Caco-2 (cell line): ENCODE measurements at regions not wholly inside any gene's neighbourhood (a gene's known extent, or its start where the extent isn't known, plus 50 kb on each side); places are given as distances from the start of the nearest gene placed in this dataset.

ENCODE experiments used
- BruUV-seq: library from RNA; stranded (reverse); fragments of 400-500 nt; replicated peaks from 2 replicates; lab custom pipeline; 2021; lab: Mats Ljungman, UMichigan
- CTCF ChIA-PET: fragments of 300-600 bp; sonication (Branson Sonifier 250); formaldehyde crosslinking; loops from one replicate; lab custom pipeline; 2022; ENCODE audit warnings: antibody characterized with exemption; lab: Charles Lee
- POLR2A ChIA-PET: fragments of 300-600 bp; sonication (Branson Sonifier 250); formaldehyde crosslinking; loops from one replicate; lab custom pipeline; 2022; ENCODE audit warnings: antibody characterized with exemption; lab: Charles Lee
- DNase-seq, 2 experiments: peaks; one replicate each; pipeline versions ENCODE4 v3.0.0 to v3.0.0-alpha.2; 2020 to 2022
- H3K27me3 ChIP-seq: replicated peaks from 2 replicates; pipeline ENCODE4 v1.6.0; 2011; ENCODE audit warnings: low read length; ENCODE audit not compliant: control insufficient read depth, insufficient read depth
- H3K36me3 ChIP-seq: 2 replicates; pipeline ENCODE4 v1.5.1; 2011; ENCODE audit warnings: low read length; ENCODE audit not compliant: control insufficient read depth, insufficient read depth
- H3K4me1 ChIP-seq: fragments of 250-450 bp; sonication (Bioruptor Pico); 2 replicates; pipeline ENCODE4 v1.5.1; 2020; ENCODE audit warnings: mild to moderate bottlenecking
- H3K4me3 ChIP-seq: 2 replicates; pipeline ENCODE4 v1.5.1; 2011; ENCODE audit warnings: low read depth, mild to moderate bottlenecking, control low read depth, low read length
- H3K9me3 ChIP-seq: fragments of 250-450 bp; sonication (Bioruptor Pico); 2 replicates; pipeline ENCODE4 v1.5.1; 2020; ENCODE audit warnings: mild to moderate bottlenecking, moderate library complexity
- H3K27ac Mint-ChIP-seq: one replicate; pipeline ENCODE4 v1.8.0; 2022; ENCODE audit warnings: mixed read lengths; ENCODE audit not compliant: unreplicated experiment
- H3K27me3 Mint-ChIP-seq: one replicate; pipeline ENCODE4 v1.8.0; 2022; ENCODE audit warnings: mixed read lengths; ENCODE audit not compliant: insufficient read depth, unreplicated experiment
- H3K36me3 Mint-ChIP-seq: one replicate; pipeline ENCODE4 v1.8.0; 2022; ENCODE audit warnings: mild to moderate bottlenecking, mixed read lengths; ENCODE audit not compliant: insufficient read depth, unreplicated experiment
- H3K4me1 Mint-ChIP-seq: one replicate; pipeline ENCODE4 v1.8.0; 2022; ENCODE audit warnings: low read depth, mixed read lengths; ENCODE audit not compliant: unreplicated experiment
- H3K4me3 Mint-ChIP-seq: one replicate; pipeline ENCODE4 v1.8.0; 2022; ENCODE audit warnings: mild to moderate bottlenecking, moderate library complexity, mixed read lengths; ENCODE audit not compliant: unreplicated experiment
- H3K9me3 Mint-ChIP-seq: one replicate; pipeline ENCODE4 v1.8.0; 2022; ENCODE audit warnings: mixed read lengths; ENCODE audit not compliant: unreplicated experiment
- CTCF ChIP-seq, 2 experiments: fragments of 200-600 bp in 1 of 2; IDR thresholded peaks; 1 replicate in 1 of 2; 2 replicates in 1 of 2; pipeline versions ENCODE4 v1.5.1 to v1.8.0; 2011 to 2022; ENCODE audit warnings: antibody characterized with exemption in 1 of 2, control low read depth in 1 of 2, inconsistent platforms in 1 of 2, low read depth in 1 of 2, low read length in 1 of 2, mild to moderate bottlenecking in 1 of 2, moderate library complexity in 1 of 2; ENCODE audit not compliant: insufficient read depth in 1 of 2, severe bottlenecking in 1 of 2, unreplicated experiment in 1 of 2
- intact Hi-C: fragments of 100-400 bp; cut with micrococcal nuclease; formaldehyde crosslinking; loops from one replicate; pipeline ENCODE4 v1.10.0; 2022; ENCODE audit not compliant: unreplicated experiment

GRCh38 chr15:67969892-67970291 is 84.2 kb upstream of the PIAS1 start:
- TF ChIP-seq CTCF (IDR thresholded peaks at IDR 0.05; ENCODE audit: insufficient read depth in 1 of 2, low read depth in 1 of 2, low read length in 1 of 2, severe bottlenecking in 1 of 2, unreplicated experiment in 1 of 2) = no peak
- peaks cover 14% of the 10 kb centered on the region for H3K4me1 Mint-ChIP-seq
- H3K27me3 ChIP-seq = no peaks in the 10 kb centered on the region
- DNase-seq = no peak
- H3K9me3 Mint-ChIP-seq = no peaks in the 10 kb centered on the region
- H3K4me3 ChIP-seq = no peak overlapping the region
- no peak overlapping the region for H3K27ac Mint-ChIP-seq
- CTCF ChIA-PET = no interaction called here
- H3K4me3 Mint-ChIP-seq = no peak overlapping the region
- no peaks in the 10 kb centered on the region for H3K36me3 ChIP-seq
- H3K4me1 ChIP-seq = peaks cover 13% of the 10 kb centered on the region
- POLR2A ChIA-PET = no interaction called here
- intact Hi-C loops = no loop called here
- H3K9me3 ChIP-seq = no peaks in the 10 kb centered on the region
- H3K36me3 Mint-ChIP-seq = peaks cover 10% of the 10 kb centered on the region
- BruUV-seq = no TSS peak
- no peaks in the 10 kb centered on the region for H3K27me3 Mint-ChIP-seq

GRCh38 chr15:67972377-67972776 is 81.7 kb upstream of the PIAS1 start:
- H3K27me3 ChIP-seq = no peaks in the 10 kb centered on the region
- Mint-ChIP-seq H3K27ac (no peak overlapping the region), H3K36me3 (peaks cover 10% of the 10 kb centered on the region), H3K27me3 (no peaks in the 10 kb centered on the region), H3K4me1 (peaks cover 13% of the 10 kb centered on the region), H3K9me3 (peaks cover 9% of the 10 kb centered on the region), H3K4me3 (no peak overlapping the region)
- H3K4me1 ChIP-seq = peaks cover 10% of the 10 kb centered on the region
- H3K9me3 ChIP-seq = peaks cover 4% of the 10 kb centered on the region; the same call in 1 of the 2 replicates
- no peaks in the 10 kb centered on the region for H3K36me3 ChIP-seq
- CTCF ChIA-PET = no interaction called here
- DNase-seq = no peak
- no TSS peak for BruUV-seq
- POLR2A ChIA-PET = no interaction called here
- TF ChIP-seq CTCF (IDR thresholded peaks at IDR 0.05; ENCODE audit: insufficient read depth in 1 of 2, low read depth in 1 of 2, low read length in 1 of 2, severe bottlenecking in 1 of 2, unreplicated experiment in 1 of 2) = no peak
- intact Hi-C loops = no loop called here
- H3K4me3 ChIP-seq = no peak overlapping the region

GRCh38 chr15:67973846-67974245 is 80.3 kb upstream of the PIAS1 start:
- no peak overlapping the region for H3K4me3 ChIP-seq
- POLR2A ChIA-PET = no interaction called here
- H3K9me3 Mint-ChIP-seq = peaks cover 14% of the 10 kb centered on the region
- H3K27ac Mint-ChIP-seq = no peak overlapping the region
- no TSS peak for BruUV-seq
- CTCF ChIA-PET = no interaction called here
- peaks cover 2% of the 10 kb centered on the region for H3K4me1 Mint-ChIP-seq
- no peaks in the 10 kb centered on the region for H3K27me3 Mint-ChIP-seq
- H3K36me3 Mint-ChIP-seq = no peaks in the 10 kb centered on the region
- no peaks in the 10 kb centered on the region for H3K36me3 ChIP-seq
- H3K9me3 ChIP-seq = peaks cover 4% of the 10 kb centered on the region; the same call in 1 of the 2 replicates
- peaks cover 2% of the 10 kb centered on the region for H3K4me1 ChIP-seq
- no peak for TF ChIP-seq CTCF (IDR thresholded peaks at IDR 0.05; ENCODE audit: insufficient read depth in 1 of 2, low read depth in 1 of 2, low read length in 1 of 2, severe bottlenecking in 1 of 2, unreplicated experiment in 1 of 2)
- no peaks in the 10 kb centered on the region for H3K27me3 ChIP-seq
- no peak for DNase-seq
- intact Hi-C loops = no loop called here
- H3K4me3 Mint-ChIP-seq = no peak overlapping the region
